Esophagus muscularis mucosa (tissue), 4 donors: ENCODE measurements at regions not wholly inside any gene's neighbourhood (a gene's known extent, or its start where the extent isn't known, plus 50 kb on each side); places are given as distances from the start of the nearest gene placed in this dataset.
A peak's percentile ranks its signal among the peaks of the same experiment; 100 is the strongest.

Source experiments
- DNase-seq: peaks from one replicate; pipeline ENCODE4 v3.0.0-alpha.2; 2017; ENCODE audit errors: extremely low spot score
- H3K27ac ChIP-seq, 4 donors: fragments of 200-600 bp; sonication (generic); replicated peaks in 1 of 4; 1 replicate in 3 of 4; 2 replicates in 1 of 4; pipeline ENCODE4 v1.5.1; 2016 to 2019; ENCODE audit warnings: mild to moderate bottlenecking in 1 of 4
- H3K27me3 ChIP-seq, 4 donors: fragments of 200-600 bp; sonication (generic); one replicate each; pipeline versions ENCODE4 v1.5.1 to v1.6.0; 2016 to 2019
- H3K36me3 ChIP-seq, 4 donors: fragments of 200-600 bp; sonication (generic); one replicate each; pipeline ENCODE4 v1.5.1; 2016 to 2019
- H3K4me1 ChIP-seq, 4 donors: fragments of 200-600 bp; sonication (generic); one replicate each; pipeline ENCODE4 v1.5.1; 2016 to 2019
- H3K4me3 ChIP-seq, 4 donors: fragments of 200-600 bp; sonication (generic); 1 replicate in 2 of 4; 2 replicates in 2 of 4; pipeline ENCODE4 v1.5.1; 2016 to 2019; ENCODE audit warnings: mild to moderate bottlenecking in 4 of 4, moderate library complexity in 1 of 4
- H3K9me3 ChIP-seq, 4 donors: fragments of 200-600 bp; sonication (generic); 1 replicate in 3 of 4; 2 replicates in 1 of 4; pipeline ENCODE4 v1.5.1; 2016 to 2019
- CTCF ChIP-seq, 3 experiments: fragments of 200-600 bp in 2 of 3; fragments of 450-650 bp in 1 of 3; sonication (generic) in 2 of 3; IDR thresholded peaks; one replicate each; pipeline ENCODE4 v1.5.1; 2017 to 2019; ENCODE audit warnings: antibody characterized with exemption in 3 of 3, mild to moderate bottlenecking in 2 of 3, moderate library complexity in 1 of 3
- EP300 ChIP-seq: sonication (generic); formaldehyde crosslinking; IDR thresholded peaks from one replicate; pipeline ENCODE4 v1.6.1; 2017; ENCODE audit warnings: antibody characterized with exemption
- POLR2A ChIP-seq: fragments of 450-650 bp; IDR thresholded peaks from one replicate; pipeline ENCODE4 v1.6.1; 2017; ENCODE audit warnings: antibody characterized with exemption, moderate library complexity, mild to moderate bottlenecking, low read depth
- POLR2AphosphoS5 ChIP-seq, 2 donors: sonication (generic); formaldehyde crosslinking; IDR thresholded peaks; one replicate each; pipeline ENCODE4 v1.6.1; 2017; ENCODE audit warnings: antibody characterized with exemption in 2 of 2
- whole genome bisulfite sequencing: methylation state at CpG from one replicate; pipeline ENCODE4 v1.1.5; 2018; 5-methylcytosine and 5-hydroxymethylcytosine counted together
- intact Hi-C: fragments of 100-400 bp; cut with DNase I; formaldehyde crosslinking; loops from one replicate; pipeline ENCODE4 v1.15.1; 2023

- Histone ChIP-seq H3K27me3 (no peaks in the 10 kb centered on the region), H3K36me3 (peaks cover 0 to 47% (median 15%) of the 10 kb centered on the region in 4 donors), H3K4me3 (peak overlapping the region; percentile 32 to 47 (median 38)), H3K9me3 (no peaks in the 10 kb centered on the region), H3K27ac (peak overlapping the region; percentile 61 to 73 (median 68)), H3K4me1 (peaks cover 41 to 59% (median 56%) of the 10 kb centered on the region in 4 donors)
- intact Hi-C loops, result no loop called here
- DNase-seq, result no peak
- no peak for TF ChIP-seq POLR2A
- TF ChIP-seq EP300, result no peak
- TF ChIP-seq CTCF (IDR thresholded peaks at IDR 0.05), result no peak
- TF ChIP-seq POLR2AphosphoS5 (IDR thresholded peaks at IDR 0.05), result no peak
- WGBS, result 87% methylated on average over 8 of the region's 8 CpGs
Observed at GRCh38 chr20:19936466-19937200, 80.5 kb upstream of the NAA20 start.

GRCh38 chr20:19937218-19937617 lies 79.9 kb upstream of the NAA20 start:
- TF ChIP-seq POLR2AphosphoS5 (IDR thresholded peaks at IDR 0.05) (peak in 1 of 2 donors; percentile 60), EP300 (no peak)
- WGBS, result 65% methylated on average over 11 of the region's 11 CpGs
- Histone ChIP-seq H3K9me3 (no peaks in the 10 kb centered on the region), H3K27ac (peak overlapping the region; percentile 61 to 73 (median 68)), H3K4me3 (peak overlapping the region; percentile 8 to 38 (median 28)), H3K27me3 (no peaks in the 10 kb centered on the region), H3K36me3 (peaks cover 0 to 49% (median 16%) of the 10 kb centered on the region in 4 donors), H3K4me1 (peaks cover 36 to 59% (median 55%) of the 10 kb centered on the region in 4 donors)
- intact Hi-C loops, result no loop called here
- DNase-seq, result no peak

- H3K27me3 ChIP-seq, result no peaks in the 10 kb centered on the region
- H3K36me3 ChIP-seq, result peaks cover 0 to 49% (median 16%) of the 10 kb centered on the region in 4 donors
- H3K4me1 ChIP-seq, result peaks cover 29 to 59% (median 54%) of the 10 kb centered on the region in 4 donors
- DNase-seq, result no peak
- H3K4me3 ChIP-seq, result peak overlapping the region in 1 of 4 donors; percentile 32
- 85% methylated on average over 8 of the region's 8 CpGs for WGBS
- H3K9me3 ChIP-seq, result no peaks in the 10 kb centered on the region
- intact Hi-C loops, result no loop called here
- TF ChIP-seq POLR2A (no peak), POLR2AphosphoS5 (IDR thresholded peaks at IDR 0.05) (no peak), EP300 (no peak), CTCF (IDR thresholded peaks at IDR 0.05) (no peak)
- H3K27ac ChIP-seq, result peak overlapping the region; percentile 24 to 73 (median 66)
Observed at GRCh38 chr20:19937651-19938420, 79.3 kb upstream of the NAA20 start.

- peaks cover 0 to 49% (median 16%) of the 10 kb centered on the region in 4 donors for H3K36me3 ChIP-seq
- H3K4me1 ChIP-seq, result peaks cover 29 to 60% (median 52%) of the 10 kb centered on the region in 4 donors
- 96% methylated on average over 4 of the region's 4 CpGs for WGBS
- H3K27me3 ChIP-seq, result no peaks in the 10 kb centered on the region
- TF ChIP-seq POLR2A, result no peak
- TF ChIP-seq EP300, result no peak
- TF ChIP-seq CTCF (IDR thresholded peaks at IDR 0.05), result no peak
- TF ChIP-seq POLR2AphosphoS5 (IDR thresholded peaks at IDR 0.05), result no peak
- H3K9me3 ChIP-seq, result no peaks in the 10 kb centered on the region
- DNase-seq, result no peak
- no peak overlapping the region for H3K4me3 ChIP-seq
- intact Hi-C loops, result no loop called here
- H3K27ac ChIP-seq, result peak overlapping the region in 1 of 4 donors; percentile 24
Observed at GRCh38 chr20:19938421-19939090, 78.6 kb upstream of the NAA20 start.
